DND-41 (cell line): ENCODE measurements at regions not wholly inside any gene's neighbourhood (a gene's known extent, or its start where the extent isn't known, plus 50 kb on each side); places are given as distances from the start of the nearest gene placed in this dataset.

Source experiments
- ATAC-seq: fragments of 200-7000 bp; cut with Tn5 transposase; 3 replicates; pipeline ENCODE4 v1.9.1; 2021; ENCODE audit warnings: low read depth; ENCODE audit not compliant: insufficient read depth
- DNase-seq: peaks from one replicate; pipeline ENCODE4 v3.0.0-alpha.2; 2020
- H2AFZ ChIP-seq: 2 replicates; pipeline ENCODE4 v1.6.0; 2012; ENCODE audit warnings: low read depth, low read length
- H3K27ac ChIP-seq: 2 replicates; pipeline ENCODE4 v1.5.1; 2012; ENCODE audit warnings: low read length, inconsistent platforms
- H3K27me3 ChIP-seq: fragments of 200-600 bp; sonication (generic); 2 replicates; pipeline ENCODE4 v1.6.0; 2012; ENCODE audit warnings: low read length, mild to moderate bottlenecking, inconsistent platforms; ENCODE audit not compliant: insufficient read depth, poor library complexity
- H3K36me3 ChIP-seq: 2 replicates; pipeline ENCODE4 v1.5.1; 2012; ENCODE audit warnings: low read length, inconsistent platforms; ENCODE audit not compliant: insufficient read depth
- H3K4me1 ChIP-seq: 2 replicates; pipeline ENCODE4 v1.5.1; 2012; ENCODE audit warnings: mild to moderate bottlenecking, low read length; ENCODE audit not compliant: insufficient read depth
- H3K4me2 ChIP-seq: 2 replicates; pipeline ENCODE4 v1.6.0; 2012; ENCODE audit warnings: mild to moderate bottlenecking, moderate library complexity, low read length, inconsistent platforms; ENCODE audit not compliant: insufficient read depth
- H3K4me3 ChIP-seq, 2 experiments: fragments of 200-600 bp in 1 of 2; shearing (Covaris generic) in 1 of 2; 2 replicates each; pipeline ENCODE4 v1.5.1; 2012 to 2016; ENCODE audit warnings: inconsistent platforms in 2 of 2, low read length in 2 of 2, mild to moderate bottlenecking in 2 of 2, low read depth in 1 of 2, moderate library complexity in 1 of 2
- H3K79me2 ChIP-seq: 2 replicates; pipeline ENCODE4 v1.6.0; 2012; ENCODE audit warnings: low read length, inconsistent platforms; ENCODE audit not compliant: insufficient read depth
- H3K9ac ChIP-seq: 2 replicates; pipeline ENCODE4 v1.6.0; 2012; ENCODE audit warnings: low read depth, mild to moderate bottlenecking, inconsistent platforms, low read length, moderate library complexity
- H3K9me3 ChIP-seq: 2 replicates; pipeline ENCODE4 v1.5.1; 2012; ENCODE audit warnings: low read length, moderate library complexity, mild to moderate bottlenecking, inconsistent platforms; ENCODE audit not compliant: insufficient read depth, severe bottlenecking
- H4K20me1 ChIP-seq: 2 replicates; pipeline ENCODE4 v1.6.0; 2012; ENCODE audit warnings: low read length; ENCODE audit not compliant: insufficient read depth
- CTCF ChIP-seq: IDR thresholded peaks from 2 replicates; pipeline ENCODE4 v1.5.1; 2012; ENCODE audit warnings: borderline replicate concordance, low read length, moderate library complexity, mild to moderate bottlenecking; ENCODE audit not compliant: poor library complexity, severe bottlenecking; ENCODE audit errors: extremely low read depth
- EZH2 ChIP-seq: IDR thresholded peaks from 3 replicates; pipeline ENCODE4 v1.6.1; 2012; ENCODE audit warnings: borderline replicate concordance, low read depth, mild to moderate bottlenecking, moderate library complexity, low read length, inconsistent platforms; ENCODE audit not compliant: severe bottlenecking

GRCh38 chr4:164683040-164683439, 70.9 kb upstream of the SMIM31 start:
- no peaks in the 10 kb centered on the region for H3K27me3 ChIP-seq
- no peak overlapping the region for H3K27ac ChIP-seq
- no peak overlapping the region for H3K4me3 ChIP-seq
- H2AFZ ChIP-seq, result no peak overlapping the region
- no peak overlapping the region for H3K9ac ChIP-seq
- no peak for DNase-seq
- no peaks in the 10 kb centered on the region for H3K4me1 ChIP-seq
- no peaks in the 10 kb centered on the region for H3K79me2 ChIP-seq
- ATAC-seq, result no peak
- no peaks in the 10 kb centered on the region for H3K36me3 ChIP-seq
- no peaks in the 10 kb centered on the region for H4K20me1 ChIP-seq
- no peak overlapping the region for H3K4me2 ChIP-seq
- no peak for TF ChIP-seq CTCF
- no peak for TF ChIP-seq EZH2
- no peaks in the 10 kb centered on the region for H3K9me3 ChIP-seq

GRCh38 chr4:164695650-164696049, 58.3 kb upstream of the SMIM31 start:
- TF ChIP-seq CTCF, result no peak
- TF ChIP-seq EZH2, result no peak
- no peak for ATAC-seq
- H3K4me1 ChIP-seq, result no peaks in the 10 kb centered on the region

GRCh38 chr4:164700471-164700870, 53.5 kb upstream of the SMIM31 start:
- Histone ChIP-seq H3K36me3 (no peaks in the 10 kb centered on the region), H3K4me1 (no peaks in the 10 kb centered on the region), H2AFZ (no peak overlapping the region), H3K4me3 (no peak overlapping the region), H3K79me2 (no peaks in the 10 kb centered on the region), H3K27ac (no peak overlapping the region), H3K9ac (no peak overlapping the region), H3K9me3 (no peaks in the 10 kb centered on the region), H4K20me1 (no peaks in the 10 kb centered on the region), H3K27me3 (no peaks in the 10 kb centered on the region), H3K4me2 (no peak overlapping the region)
- ATAC-seq, result no peak
- DNase-seq, result peak; percentile 6
- TF ChIP-seq CTCF (peak; percentile 44), EZH2 (no peak)

More at GRCh38 chr4:164695650-164696049, 58.3 kb upstream of the SMIM31 start:
- Histone ChIP-seq H3K36me3 (no peaks in the 10 kb centered on the region), H4K20me1 (no peaks in the 10 kb centered on the region), H2AFZ (no peak overlapping the region), H3K9ac (no peak overlapping the region), H3K27ac (no peak overlapping the region), H3K9me3 (no peaks in the 10 kb centered on the region), H3K4me2 (no peak overlapping the region), H3K79me2 (no peaks in the 10 kb centered on the region), H3K4me3 (no peak overlapping the region), H3K27me3 (no peaks in the 10 kb centered on the region)
- DNase-seq, result no peak

- no peak overlapping the region for H3K4me3 ChIP-seq
- no peaks in the 10 kb centered on the region for H3K79me2 ChIP-seq
- H3K4me1 ChIP-seq, result no peaks in the 10 kb centered on the region
- H2AFZ ChIP-seq, result no peak overlapping the region
- DNase-seq (no peak), ATAC-seq (no peak)
- no peaks in the 10 kb centered on the region for H3K9me3 ChIP-seq
- H3K27ac ChIP-seq, result no peak overlapping the region
- no peak overlapping the region for H3K9ac ChIP-seq
- no peaks in the 10 kb centered on the region for H3K27me3 ChIP-seq
- H4K20me1 ChIP-seq, result no peaks in the 10 kb centered on the region
- TF ChIP-seq CTCF, result no peak
- TF ChIP-seq EZH2, result no peak
- H3K4me2 ChIP-seq, result no peak overlapping the region
- no peaks in the 10 kb centered on the region for H3K36me3 ChIP-seq
Observed at GRCh38 chr4:164701665-164702064, 52.3 kb upstream of the SMIM31 start.
